ENCODE measurements at regions not wholly inside any gene's neighbourhood (a gene's known extent, or its start where the extent isn't known, plus 50 kb on each side); places are given as distances from the start of the nearest gene placed in this dataset.

- no peak for DNase-seq
Observed at GRCh38 chr3:72698154-72698917, 149.9 kb downstream of the SHQ1 start.

- DNase-seq = no peak
Observed at GRCh38 chr3:72697717-72698116, 150.5 kb downstream of the SHQ1 start.

- no peak for DNase-seq
Observed at GRCh38 chr3:72696815-72697214, 151.4 kb downstream of the SHQ1 start.

GRCh38 chr3:72694398-72694797 is 153.8 kb downstream of the SHQ1 start:
- DNase-seq = no peak

- no peak for DNase-seq
Observed at GRCh38 chr3:72692990-72693389, 155.3 kb downstream of the SHQ1 start.

- DNase-seq = no peak
Observed at GRCh38 chr3:72690629-72691028, 157.6 kb downstream of the SHQ1 start.

GRCh38 chr3:72682936-72683452 is 165.3 kb downstream of the SHQ1 start:
- no peak for DNase-seq

- DNase-seq = no peak
Observed at GRCh38 chr3:72681598-72681997, 166.6 kb downstream of the SHQ1 start.

GRCh38 chr3:72680766-72681165 is 167.5 kb downstream of the SHQ1 start:
- DNase-seq = no peak

- no peak for DNase-seq
Observed at GRCh38 chr3:72679540-72680198, 168.6 kb downstream of the SHQ1 start.

- DNase-seq = no peak
Observed at GRCh38 chr3:72678867-72679266, 169.4 kb downstream of the SHQ1 start.

- DNase-seq = no peak
Observed at GRCh38 chr3:72678380-72678779, 169.9 kb downstream of the SHQ1 start.

GRCh38 chr3:72675243-72675642 is 173.0 kb downstream of the SHQ1 start:
- no peak for DNase-seq

- DNase-seq = no peak
Observed at GRCh38 chr3:72673011-72673771, 175.1 kb downstream of the SHQ1 start.

- DNase-seq = no peak
Observed at GRCh38 chr3:72669224-72669623, 179.0 kb downstream of the SHQ1 start.

GRCh38 chr3:72666447-72666755 is 181.8 kb downstream of the SHQ1 start:
- DNase-seq = no peak

GRCh38 chr3:72665701-72666446 is 182.4 kb downstream of the SHQ1 start:
- DNase-seq = no peak

GRCh38 chr3:72665103-72665502 is 183.1 kb downstream of the SHQ1 start:
- no peak for DNase-seq

GRCh38 chr3:72664184-72664975 is 183.9 kb downstream of the SHQ1 start:
- DNase-seq = no peak

- DNase-seq = peak; percentile 37
Observed at GRCh38 chr3:72663429-72663828, 184.8 kb downstream of the SHQ1 start.

GRCh38 chr3:72661115-72661457 is 187.2 kb downstream of the SHQ1 start:
- no peak for DNase-seq
